ENCODE measurements at regions not wholly inside any gene's neighbourhood (a gene's known extent, or its start where the extent isn't known, plus 50 kb on each side); places are given as distances from the start of the nearest gene placed in this dataset.

DNA sequence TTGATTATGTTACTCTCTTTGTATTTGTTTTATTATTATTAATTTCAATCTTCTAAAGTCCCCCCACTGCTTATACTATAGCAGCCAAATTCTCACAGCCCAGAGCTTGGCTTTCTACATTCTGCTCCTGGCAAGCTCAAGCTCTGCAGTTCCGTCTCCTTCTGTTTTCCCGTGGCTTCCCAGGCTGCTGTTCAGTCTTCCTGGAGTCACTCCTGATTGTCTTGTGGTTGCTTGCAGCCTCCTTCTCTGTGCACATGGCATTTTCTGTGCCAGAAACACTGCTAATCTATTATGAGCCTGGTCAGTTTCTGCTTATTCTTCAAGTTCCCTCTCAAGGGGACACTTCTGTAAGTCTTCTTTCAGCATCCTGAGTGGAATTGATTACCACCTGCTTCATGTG, 533.7 kb upstream of the IGFBP3 start (continued):
- TF ChIP-seq, protein P1, sequence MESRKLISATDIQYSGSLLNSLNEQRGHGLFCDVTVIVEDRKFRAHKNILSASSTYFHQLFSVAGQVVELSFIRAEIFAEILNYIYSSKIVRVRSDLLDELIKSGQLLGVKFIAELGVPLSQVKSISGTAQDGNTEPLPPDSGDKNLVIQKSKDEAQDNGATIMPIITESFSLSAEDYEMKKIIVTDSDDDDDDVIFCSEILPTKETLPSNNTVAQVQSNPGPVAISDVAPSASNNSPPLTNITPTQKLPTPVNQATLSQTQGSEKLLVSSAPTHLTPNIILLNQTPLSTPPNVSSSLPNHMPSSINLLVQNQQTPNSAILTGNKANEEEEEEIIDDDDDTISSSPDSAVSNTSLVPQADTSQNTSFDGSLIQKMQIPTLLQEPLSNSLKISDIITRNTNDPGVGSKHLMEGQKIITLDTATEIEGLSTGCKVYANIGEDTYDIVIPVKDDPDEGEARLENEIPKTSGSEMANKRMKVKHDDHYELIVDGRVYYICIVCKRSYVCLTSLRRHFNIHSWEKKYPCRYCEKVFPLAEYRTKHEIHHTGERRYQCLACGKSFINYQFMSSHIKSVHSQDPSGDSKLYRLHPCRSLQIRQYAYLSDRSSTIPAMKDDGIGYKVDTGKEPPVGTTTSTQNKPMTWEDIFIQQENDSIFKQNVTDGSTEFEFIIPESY (IDR thresholded peaks at IDR 0.05; ENCODE audit: extremely low read depth, insufficient replicate concordance, low read length), result no peak
- no peak for TF ChIP-seq SIN3A (IDR thresholded peaks at IDR 0.05; ENCODE audit: low read depth)
- TF ChIP-seq POLR2A (IDR thresholded peaks at IDR 0.05; ENCODE audit: borderline replicate concordance, extremely low read depth, insufficient read depth, insufficient read length), result no peak
- TF ChIP-seq EGR1 (IDR thresholded peaks at IDR 0.05; ENCODE audit: low read depth), result no peak
- no peak for TF ChIP-seq POLR2AphosphoS5 (IDR thresholded peaks at IDR 0.05; ENCODE audit: low read depth, low read length)

GRCh38 chr7:46452561-46453135, 531.6 kb upstream of the IGFBP3 start:
- Histone ChIP-seq H3K4me3 (replicated peaks in 1 of 2; ENCODE audit: low read depth in 1 of 2, low read length in 2 of 2) (no peak overlapping the region), H3K36me3 (ENCODE audit: control insufficient read depth in 1 of 2, insufficient read depth in 2 of 2, low read length in 2 of 2) (no peaks in the 10 kb centered on the region), H3K9me2 (ENCODE audit: insufficient read depth) (no peaks in the 10 kb centered on the region), H2AFZ (ENCODE audit: low read depth, low read length, poor library complexity, severe bottlenecking) (no peak overlapping the region), H4K20me1 (ENCODE audit: insufficient read depth) (no peaks in the 10 kb centered on the region), H3K27ac (ENCODE audit: low read depth, low read length) (no peak overlapping the region), H3K9me3 (ENCODE audit: control insufficient read depth in 1 of 2, insufficient read depth in 1 of 2, low read depth in 1 of 2, low read length in 2 of 2) (no peaks in the 10 kb centered on the region), H3K4me1 (ENCODE audit: control insufficient read depth in 1 of 2, insufficient read depth in 2 of 2, low read length in 2 of 2) (no peaks in the 10 kb centered on the region; a peak in 1 of 4 replicates), H3K4me2 (ENCODE audit: low read length) (no peak overlapping the region), H3K9ac (ENCODE audit: low read length) (no peak overlapping the region), H3K27me3 (ENCODE audit: insufficient read depth, low read length) (no peaks in the 10 kb centered on the region), H3K79me2 (ENCODE audit: insufficient read depth, low read length) (no peaks in the 10 kb centered on the region)
- BruUV-seq (replicated peaks), result no TSS peak
- CTCF ChIA-PET, result no interaction called here
- ATAC-seq (no peak), DNase-seq (ENCODE audit: low read depth, low spot score) (no peak)
- intact Hi-C loops (cut with micrococcal nuclease), result no loop called here
- POLR2A ChIA-PET, result no interaction called here
- RAD21 ChIA-PET (ENCODE audit: low non-redundant PET in 1 of 2, low total read pairs in 2 of 2, uncharacterized antibody in 2 of 2, unreplicated experiment in 2 of 2), result no interaction called here
- TF ChIP-seq EZH2 (IDR thresholded peaks at IDR 0.05), result no peak
- no peak for TF ChIP-seq FOSL1 (IDR thresholded peaks at IDR 0.05; ENCODE audit: low read depth)
- no peak for TF ChIP-seq ZFX (IDR thresholded peaks at IDR 0.05)
- no peak for TF ChIP-seq ATF3 (IDR thresholded peaks at IDR 0.05)
- TF ChIP-seq, protein P1 (IDR thresholded peaks at IDR 0.05; ENCODE audit: extremely low read depth, insufficient replicate concordance, low read length), result no peak
- no peak for TF ChIP-seq SP1 (IDR thresholded peaks at IDR 0.05; ENCODE audit: low read depth)
